Activated CD4-positive, alpha-beta T cell treated with anti-CD3 and anti-CD28 coated beads, Interleukin-10, Interleukin-2, amounts not matched to agents 100 ng/mL and 50 ng/mL, durations not matched to agents 16 hours and 8 hours (primary cell): ENCODE measurements at regions not wholly inside any gene's neighbourhood (a gene's known extent, or its start where the extent isn't known, plus 50 kb on each side); places are given as distances from the start of the nearest gene placed in this dataset.

Experiments used
- DNase-seq: peaks from one replicate; pipeline ENCODE4 v3.0.0-alpha.2; 2020

DNA sequence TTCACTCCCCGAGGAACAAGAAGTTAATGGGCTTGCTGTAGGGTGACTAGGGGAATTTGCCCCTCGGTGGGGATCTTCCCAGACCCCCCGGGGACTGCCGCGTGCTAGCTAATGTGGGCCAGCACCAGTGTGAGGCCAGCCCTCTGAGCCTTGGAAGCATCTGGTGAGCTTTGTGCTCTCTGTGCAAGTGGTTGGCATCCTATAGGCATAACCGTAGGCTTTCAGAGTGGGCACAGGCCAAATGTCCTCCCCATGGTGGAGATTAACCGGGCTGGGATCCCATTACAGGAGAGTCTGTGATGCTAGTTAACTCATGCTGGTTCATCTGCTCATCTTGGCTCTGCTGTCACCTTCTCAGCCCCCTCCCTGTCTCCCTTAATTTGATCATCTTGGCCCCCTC, 125.7 kb downstream of the TRIM29 start:
- no peak for DNase-seq

DNA sequence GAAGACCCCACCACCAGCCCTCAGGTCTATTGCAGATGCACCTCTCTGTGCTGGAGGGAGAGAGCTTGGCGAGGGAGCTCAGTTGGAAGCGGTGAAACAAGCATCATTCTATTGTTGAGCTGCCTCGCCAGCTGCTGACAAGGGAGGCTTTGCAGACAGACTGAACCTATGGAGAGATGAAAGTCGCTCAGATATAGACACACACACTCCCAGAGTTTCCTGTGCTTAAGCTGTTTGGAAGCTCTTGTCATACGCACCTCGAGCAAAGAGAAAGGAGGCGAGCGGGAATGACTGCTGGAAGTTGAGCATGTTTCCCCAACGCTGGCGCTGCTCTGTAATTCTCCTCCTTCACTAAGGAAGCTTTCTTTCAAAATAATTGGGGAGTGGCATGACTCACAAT, 126.1 kb downstream of the TRIM29 start:
- DNase-seq: no peak

DNA sequence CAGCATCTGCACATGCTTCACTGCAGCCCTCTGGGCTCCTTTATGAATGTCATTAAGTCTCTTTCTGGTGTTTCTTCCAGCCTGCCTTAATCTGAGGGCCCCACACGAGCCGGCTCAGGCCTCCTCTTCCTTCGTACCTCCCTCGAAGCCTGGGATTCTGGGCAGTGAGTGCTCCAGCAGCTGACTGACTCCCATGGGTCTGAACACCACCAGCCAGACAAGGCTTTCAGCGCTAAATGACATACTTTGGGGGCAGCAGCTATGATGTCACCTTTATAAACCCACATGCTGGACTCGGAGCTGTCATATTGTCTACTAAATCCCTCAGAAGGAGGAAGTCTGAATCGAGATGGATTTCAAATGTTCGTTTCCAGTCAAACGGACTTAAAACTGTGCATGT, 127.1 kb downstream of the TRIM29 start:
- DNase-seq: no peak

DNA sequence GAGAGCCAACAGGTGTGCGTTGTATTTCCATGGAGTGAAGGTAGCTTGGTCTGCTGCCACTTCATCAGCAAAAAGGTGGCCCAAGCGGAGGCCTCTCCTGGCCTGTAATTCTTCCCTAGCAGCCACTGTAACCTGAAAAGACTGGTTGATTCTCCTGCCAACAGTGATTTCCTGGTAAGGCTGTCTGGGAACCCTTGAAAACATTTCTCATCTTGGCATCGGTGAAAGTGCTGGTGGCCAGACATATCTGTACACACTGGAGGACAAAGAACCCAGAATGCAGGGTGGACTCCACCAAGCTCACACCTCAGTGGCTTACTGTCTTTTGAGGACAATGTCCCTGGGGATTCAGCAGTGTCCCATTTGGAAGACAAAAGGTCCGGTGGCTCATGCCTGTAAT, 128.0 kb downstream of the TRIM29 start:
- no peak for DNase-seq

DNA sequence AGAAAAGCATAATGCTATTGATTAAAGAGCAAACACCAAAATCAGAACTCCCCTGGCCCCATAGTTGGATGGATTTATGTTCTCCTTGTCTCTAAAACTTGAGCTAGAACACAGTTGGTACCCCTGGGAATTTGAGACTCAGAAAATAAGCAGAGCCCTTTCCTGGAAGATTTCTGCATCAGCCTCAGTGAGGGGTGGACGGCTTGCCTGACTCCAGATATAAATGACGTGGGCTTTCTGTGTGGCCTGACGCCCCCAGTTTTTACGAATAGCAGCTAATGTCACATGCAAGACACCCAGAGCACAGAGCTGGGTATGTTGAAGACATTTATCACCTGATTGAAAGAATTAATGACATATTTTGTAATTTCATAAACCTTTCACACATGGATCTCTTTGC, 130.8 kb downstream of the TRIM29 start:
- no peak for DNase-seq

DNA sequence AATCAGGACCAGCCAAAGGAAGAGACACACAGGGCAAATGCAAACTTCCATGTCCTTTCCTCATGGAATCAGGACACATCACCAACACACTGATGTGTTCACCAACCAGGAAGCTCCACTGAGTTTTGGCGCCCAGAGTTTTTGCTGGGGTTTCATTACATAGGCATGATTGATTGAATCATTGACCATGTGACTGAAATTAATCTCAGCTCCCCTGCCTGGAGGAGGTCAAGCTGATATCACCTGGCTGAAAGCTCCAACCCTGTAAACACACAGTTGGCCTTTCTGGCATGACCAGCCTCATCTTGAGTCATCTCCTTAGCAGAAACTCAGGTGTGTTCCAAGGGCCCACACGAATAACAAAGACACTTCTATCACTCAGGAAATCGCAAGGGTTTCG, 133.2 kb downstream of the TRIM29 start:
- no peak for DNase-seq

DNA sequence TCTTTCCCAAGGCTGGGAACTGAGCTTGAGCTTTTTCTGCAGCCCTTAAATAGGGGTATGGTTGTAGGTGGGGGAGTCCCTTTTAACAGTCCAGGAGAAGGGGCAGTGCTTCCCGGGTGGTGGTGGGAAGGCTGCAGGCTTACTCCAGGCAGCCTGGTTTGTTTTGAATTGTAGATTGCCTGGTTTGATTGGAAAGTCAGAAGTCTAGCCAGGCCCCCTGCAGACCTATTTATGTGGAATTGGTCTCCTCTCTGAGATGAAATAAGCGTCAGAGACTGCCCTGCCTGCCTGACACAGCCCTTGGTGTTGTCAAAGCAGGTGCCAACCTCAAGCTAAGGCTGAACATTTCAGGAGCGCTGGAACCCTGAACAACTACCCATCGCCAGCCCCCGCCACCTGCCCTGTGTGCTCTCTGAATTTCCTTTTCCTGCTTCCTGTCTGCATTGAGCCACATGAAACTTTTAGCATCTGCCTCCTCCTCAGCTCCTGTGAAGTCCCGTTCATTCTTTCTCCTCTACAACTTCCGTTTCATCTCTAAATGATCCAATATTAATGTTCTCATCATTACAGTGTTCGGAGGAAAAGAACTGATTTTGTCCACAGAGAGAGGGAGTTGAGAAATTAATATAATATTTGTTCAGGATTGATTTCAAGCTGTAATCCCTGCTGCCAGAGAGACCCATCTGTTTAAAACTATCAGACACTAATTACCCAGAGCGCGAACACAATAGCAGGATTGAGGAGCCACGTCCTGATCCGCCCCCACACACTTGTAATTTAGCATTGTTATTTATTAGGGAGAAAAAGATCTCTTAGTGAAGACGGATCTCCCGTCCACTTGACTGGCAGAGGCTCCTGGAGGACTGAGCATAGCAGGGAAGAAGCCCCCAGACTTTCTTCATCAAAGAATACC, 136.5 kb downstream of the TRIM29 start:
- no peak for DNase-seq

DNA sequence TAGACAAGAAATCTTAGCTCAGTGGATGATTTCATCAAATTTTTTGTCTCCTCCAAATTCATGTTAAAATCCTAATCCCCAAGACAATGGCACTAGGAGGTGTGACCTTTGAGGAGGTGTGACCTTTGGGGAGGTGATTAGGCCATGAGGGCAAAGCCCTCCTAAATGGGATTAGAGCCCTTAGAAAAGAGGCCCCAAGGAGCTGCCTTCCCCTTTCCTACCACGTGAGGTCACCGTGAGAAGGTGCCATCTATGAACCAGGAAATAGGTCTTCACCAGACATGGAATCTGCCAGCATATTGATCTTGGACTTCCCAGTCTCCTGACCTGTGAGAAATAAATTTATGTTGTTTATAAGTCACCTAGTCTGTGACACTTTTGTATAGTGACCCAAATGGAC, 138.7 kb downstream of the TRIM29 start:
- no peak for DNase-seq

DNA sequence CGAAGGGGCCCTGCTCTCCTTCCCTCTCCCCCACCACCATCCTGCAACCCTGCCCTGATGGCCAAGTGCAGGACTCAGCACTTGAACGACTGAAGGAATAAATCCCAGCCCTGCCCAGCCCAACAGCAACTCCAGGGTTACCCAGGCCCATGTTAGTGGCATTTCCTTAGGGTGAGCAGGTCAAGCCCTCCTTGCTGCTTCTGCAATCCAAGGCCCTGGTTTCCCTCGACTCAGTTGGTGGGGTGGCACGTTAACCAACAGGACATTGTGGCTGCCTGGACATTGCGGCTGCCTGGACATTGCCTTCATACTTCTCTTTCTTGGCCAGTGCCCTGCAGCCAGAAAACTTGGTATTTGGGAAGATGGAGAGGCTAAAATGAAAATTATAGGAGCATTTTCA, 141.4 kb downstream of the TRIM29 start:
- DNase-seq: no peak

DNA sequence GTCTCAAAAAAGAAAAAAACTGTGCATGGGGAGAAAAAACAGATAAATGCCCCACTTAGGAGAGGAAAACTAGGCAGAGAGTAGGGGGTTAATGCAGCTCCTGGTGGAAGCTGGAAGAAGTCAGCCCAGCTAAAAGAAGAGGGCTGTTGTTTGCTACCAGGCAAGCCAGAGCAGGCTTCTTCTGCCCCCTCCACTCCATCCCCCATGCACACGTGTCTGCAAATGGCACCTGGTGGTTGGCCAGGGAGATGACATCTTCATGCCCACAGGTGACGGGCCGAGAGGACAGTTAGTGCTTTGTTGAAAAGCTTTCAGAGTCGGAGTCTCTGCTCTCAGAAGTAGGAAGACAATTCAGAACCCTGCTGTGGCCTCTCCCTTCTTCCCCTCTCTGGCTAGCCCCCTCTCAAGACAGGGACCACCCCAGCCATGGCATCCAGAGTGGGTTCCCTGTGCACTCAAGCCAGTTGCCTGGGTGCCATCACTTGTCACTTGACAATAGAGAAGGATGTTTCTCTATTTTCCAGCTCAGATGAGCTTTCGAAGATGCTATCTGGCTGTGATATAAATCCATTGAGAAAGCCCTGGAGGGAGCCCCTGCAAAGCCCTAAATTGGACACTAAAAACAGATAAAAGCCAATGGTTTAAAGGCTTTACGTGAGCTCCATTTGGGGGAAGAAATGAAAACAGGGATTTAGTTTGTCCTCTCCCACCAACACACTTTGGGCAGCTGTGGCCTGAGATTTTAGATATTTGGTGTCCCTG, 142.0 kb downstream of the TRIM29 start:
- DNase-seq: no peak

DNA sequence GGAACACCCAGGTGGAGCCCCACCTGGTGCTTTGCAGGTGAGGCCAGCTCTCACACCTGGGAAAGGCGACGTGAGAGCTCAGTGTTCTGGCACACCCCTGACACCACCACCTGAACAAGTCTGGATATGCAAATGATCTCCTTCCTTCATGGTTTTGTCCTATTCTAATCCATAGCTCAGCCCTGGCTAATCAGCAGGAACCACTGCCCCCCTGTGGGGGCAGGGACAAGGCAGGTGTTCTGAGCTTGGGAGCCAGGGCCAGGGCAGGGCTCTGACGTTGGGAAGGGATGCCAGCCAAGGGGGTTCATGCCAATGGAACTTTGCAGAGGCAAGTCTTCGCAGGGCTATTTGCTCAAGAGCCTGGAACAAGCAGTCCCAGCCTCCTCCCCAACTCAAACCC, 144.2 kb downstream of the TRIM29 start:
- no peak for DNase-seq

DNA sequence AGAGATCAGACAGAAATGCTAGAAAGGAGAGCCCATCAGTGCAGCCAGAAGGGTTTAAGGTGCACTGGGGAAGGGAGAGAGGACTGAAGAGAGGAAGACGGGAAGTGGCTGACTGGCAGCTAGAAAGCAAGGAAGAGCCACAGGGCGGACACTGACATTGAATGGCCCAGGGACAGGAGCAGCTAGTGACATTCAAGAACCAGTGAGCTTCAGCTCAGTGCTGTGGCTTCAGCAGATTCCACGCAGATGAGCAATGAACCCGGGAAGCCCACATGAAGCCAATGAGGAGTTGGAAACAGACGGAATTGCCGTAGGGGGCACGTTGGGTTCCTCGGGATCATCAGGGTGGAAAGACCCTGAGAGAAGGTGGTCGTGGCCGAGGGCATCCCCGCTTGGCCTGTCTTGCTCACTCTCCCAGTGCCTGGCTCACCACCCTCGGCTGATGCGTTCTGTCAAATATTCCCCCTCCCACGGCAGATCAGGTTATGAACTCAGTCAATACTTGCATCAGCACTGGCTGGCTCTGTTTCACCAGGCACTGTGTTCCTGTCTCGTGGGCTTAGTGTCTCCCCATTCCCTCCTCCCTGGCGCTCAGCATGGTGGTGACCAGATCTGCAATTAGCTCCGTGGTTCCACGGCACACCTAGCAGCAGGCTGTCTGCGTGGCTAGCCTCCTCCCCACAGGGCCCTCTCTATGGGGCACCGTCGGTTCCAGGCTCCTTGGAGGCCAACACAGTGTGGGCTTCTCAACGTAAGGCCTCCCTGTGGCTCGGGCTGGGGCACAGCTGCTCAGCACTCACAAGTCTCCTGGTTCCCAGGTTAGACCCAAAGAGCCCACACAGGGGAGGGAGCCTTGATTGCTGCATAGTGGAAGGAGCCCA, 145.5 kb downstream of the TRIM29 start:
- DNase-seq: no peak

DNA sequence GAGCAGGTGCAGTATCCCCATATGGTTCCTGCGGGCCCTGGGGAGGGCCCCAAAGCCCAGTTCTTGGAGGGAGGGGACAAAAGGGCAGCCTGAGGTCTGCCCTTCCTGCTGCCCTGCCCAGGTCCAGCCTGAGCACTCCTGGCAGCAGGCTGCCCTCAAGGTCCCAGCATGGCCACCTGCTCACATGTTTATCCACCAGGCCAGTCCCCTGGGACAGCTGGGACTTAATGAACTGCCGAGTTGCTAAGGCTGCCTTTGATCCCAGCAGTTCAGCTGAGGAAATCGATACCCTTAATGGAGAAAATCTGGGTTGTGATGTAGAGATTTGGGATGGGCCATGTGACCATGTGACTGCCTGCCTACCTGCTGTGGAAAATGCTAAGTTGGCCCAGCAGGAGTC, 146.2 kb downstream of the TRIM29 start:
- DNase-seq: no peak

DNA sequence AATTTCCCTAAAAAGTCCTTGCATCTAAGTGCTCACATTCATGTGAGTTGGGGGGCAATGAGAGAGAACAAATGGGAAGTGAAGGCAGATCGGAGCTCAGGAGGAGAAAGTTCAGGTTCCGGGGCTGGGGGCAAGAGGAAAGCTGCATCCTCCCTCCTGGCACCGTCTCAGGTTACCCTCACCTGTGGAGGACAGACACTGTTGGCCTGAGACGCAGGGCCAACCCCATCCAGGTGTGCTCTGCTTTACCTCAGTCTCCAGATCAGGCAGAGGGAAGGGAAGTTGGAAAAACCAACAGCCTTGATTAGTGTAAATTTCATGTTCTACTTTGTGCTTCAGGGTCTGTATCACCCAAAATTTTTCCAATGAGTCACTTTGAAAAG, 146.9 kb downstream of the TRIM29 start:
- DNase-seq: no peak

DNA sequence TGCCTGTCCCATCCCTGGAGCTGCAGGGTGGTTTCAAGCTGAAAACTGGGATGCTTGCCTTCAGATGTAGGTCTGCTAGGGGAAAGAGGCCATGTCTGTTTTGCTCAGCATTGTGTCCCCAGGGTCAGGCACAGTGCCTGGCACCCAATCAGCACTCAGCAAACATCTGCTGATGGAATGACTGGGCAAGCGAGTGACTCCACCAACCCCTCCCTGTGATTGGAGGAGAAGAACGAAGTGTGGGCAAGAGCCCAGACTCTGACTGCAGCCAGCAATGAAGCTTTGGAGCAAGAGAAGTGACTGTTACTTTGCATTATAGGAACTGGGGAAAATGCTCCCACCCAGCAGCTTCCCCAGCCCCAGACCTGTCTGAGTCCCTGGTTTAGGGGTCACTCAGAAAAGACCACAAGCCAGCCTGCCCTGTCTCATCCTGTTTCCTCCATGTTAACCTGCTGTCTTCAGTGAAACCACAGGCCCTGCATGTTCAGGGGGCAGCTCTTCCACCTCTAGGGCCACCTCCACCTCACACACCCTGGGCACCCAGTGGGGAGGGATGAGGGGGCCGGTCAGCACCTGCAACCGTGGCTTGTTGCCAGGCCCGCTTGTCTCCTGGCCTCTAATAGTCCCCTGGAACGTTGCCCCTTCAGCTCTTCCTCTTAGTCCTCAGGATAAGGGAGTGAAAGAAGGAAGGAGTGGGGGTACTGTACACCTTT, 147.4 kb downstream of the TRIM29 start:
- no peak for DNase-seq

DNA sequence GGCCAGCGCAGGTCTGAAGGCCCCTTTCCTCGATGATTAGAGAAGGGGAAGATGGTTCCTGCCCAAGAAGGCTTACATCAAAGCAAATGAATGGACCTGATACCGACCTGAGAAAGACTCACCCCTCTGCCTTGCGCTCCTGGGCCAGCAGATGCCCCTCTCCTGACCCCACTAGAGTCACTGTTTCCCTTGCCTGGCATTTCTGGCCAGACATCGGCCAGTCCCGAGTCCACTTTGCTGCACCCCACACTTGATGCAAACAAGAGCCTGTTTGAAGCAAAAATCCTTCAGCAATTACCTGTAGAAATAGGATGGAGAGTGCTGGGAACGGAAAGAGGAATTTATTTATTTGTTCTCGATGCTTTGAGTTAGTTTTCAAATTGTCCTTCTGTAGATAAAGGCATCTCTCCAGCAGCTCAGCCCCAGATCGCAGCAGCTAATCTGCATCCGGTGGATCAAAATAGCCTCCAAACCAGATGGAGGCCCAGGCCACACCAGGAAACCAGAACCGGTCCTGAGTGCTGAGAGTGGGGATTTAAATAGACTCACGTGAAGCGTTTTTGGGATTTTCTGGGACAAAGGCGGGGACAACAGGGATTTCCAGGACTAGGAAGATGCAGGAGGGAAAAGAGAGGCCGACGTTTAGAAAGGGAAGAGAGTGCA, 148.6 kb downstream of the TRIM29 start:
- DNase-seq: no peak

DNA sequence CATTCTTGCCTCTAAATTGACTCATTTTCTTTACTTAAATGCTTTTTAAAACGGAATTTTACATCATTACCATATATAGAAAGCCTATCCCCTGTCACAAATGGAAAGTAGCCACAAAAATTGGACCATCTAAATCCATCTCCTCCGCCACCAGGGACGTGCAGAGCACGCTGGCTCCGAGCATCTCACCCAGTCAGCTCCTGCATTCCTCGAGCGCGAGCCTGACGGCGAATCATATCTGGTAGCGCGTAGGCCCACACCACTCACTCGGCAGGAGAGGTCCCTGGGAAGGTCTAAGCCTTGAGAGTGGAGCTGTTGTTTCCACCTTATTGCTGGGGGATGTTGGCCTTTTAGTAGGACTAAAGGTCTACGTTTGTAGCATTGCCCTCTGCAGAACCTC, 152.4 kb downstream of the TRIM29 start:
- no peak for DNase-seq

DNA sequence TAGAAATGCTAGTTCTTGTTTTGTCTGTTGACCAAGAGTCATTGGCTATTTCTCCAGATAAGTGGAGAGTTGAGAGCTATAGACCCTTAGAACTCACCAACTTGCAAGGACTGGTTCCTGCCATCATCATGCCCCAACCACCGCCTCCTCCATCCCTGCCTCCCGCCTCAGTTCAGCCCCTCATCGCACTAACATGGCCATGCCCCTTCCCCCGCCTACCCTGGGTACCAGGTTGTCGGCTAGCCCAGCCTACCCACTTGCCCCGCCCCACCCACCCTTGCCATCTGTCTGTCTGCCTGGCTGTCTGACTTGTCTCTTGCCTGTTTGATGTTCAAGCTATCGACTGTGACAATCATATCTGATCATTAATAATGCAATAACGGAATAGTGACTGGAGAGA, 154.1 kb downstream of the TRIM29 start:
- DNase-seq: no peak

DNA sequence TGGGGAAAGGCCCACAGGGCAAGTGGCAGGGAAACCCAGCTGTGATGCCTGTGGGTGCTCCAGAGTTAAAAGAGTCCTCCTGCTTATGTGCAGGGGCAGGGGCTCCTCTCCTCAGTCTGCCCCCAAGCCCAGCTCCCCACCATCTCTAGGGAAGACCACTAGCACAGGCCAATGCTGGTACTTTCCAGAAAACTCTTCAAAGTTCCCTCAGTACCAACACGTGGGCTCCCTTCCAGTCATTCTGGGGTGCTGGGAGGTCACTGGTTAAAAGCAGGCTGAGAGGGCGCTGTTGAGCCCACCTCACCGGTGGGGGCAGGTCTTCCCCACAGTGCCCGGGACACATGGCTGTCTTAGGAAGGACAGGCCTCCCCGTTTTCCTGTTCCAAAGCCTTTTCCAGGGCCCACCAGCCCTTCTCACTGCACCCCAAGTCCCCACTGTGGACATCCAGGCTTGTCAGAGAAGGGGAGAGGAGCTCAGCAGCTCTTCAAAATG, 154.6 kb downstream of the TRIM29 start:
- DNase-seq: no peak

DNA sequence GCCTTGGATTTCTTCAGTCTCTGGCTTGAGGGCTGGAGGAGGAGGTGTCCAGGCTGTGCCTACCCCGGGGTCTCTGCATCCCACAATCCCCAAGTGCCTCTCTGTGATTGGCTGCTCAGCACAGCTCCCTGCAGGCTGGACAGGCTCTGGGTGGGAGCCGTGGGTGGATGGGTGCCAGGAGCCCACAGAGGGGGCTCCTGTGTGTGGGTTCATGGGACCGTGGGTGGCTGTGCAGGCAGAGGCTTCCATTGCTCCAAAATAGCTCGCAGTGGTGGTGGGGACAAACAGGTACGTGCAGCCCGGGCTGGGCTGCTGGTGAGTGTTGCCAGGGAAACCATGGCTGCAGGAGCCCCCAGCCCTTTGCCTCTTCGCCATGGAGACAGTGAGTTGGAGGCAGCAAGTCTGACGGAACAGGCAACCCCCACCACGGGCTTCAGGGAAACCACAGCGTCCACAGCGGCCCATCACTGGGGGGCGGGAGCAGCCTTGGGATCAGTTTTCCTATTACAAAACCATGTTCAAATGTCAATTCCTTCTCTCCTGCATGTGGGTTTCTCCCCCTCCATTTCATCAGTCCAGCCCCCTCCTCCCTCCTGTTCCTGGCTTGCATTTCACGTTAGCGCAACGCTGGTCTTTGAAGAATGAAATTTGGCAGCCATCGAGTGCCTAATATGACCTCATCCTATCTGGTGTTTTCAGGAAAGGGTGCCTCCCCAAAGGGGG, 155.2 kb downstream of the TRIM29 start:
- no peak for DNase-seq

DNA sequence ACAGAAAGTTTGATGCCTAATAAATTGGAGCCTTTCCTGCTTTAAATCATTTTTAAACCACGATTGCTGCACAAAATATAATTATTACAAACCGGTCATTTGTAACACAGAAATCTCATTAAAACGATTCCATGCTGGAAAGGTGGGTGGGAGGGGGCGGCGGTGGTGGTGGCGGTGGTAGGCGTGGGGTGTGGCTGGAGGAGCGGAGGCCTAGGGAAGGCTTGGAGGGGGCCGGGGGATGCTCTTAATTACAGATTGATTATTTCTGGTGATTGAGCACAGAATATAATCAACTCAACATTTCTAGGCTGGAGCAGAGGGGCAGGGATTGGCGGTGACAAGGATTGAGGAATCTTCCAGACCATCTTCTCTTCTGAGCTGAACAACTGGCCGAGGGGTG, 157.5 kb downstream of the TRIM29 start:
- no peak for DNase-seq
